GM12874 (cell line): ENCODE measurements at regions not wholly inside any gene's neighbourhood (a gene's known extent, or its start where the extent isn't known, plus 50 kb on each side); places are given as distances from the start of the nearest gene placed in this dataset.

Experiments
- TF ChIP-seq, protein P1 (sequence below): IDR thresholded peaks from 2 replicates; pipeline ENCODE4 v1.5.1; 2011; ENCODE audit warnings: low read depth, mild to moderate bottlenecking, control low read depth, low read length, moderate library complexity; ENCODE audit not compliant: insufficient read depth

DNA sequence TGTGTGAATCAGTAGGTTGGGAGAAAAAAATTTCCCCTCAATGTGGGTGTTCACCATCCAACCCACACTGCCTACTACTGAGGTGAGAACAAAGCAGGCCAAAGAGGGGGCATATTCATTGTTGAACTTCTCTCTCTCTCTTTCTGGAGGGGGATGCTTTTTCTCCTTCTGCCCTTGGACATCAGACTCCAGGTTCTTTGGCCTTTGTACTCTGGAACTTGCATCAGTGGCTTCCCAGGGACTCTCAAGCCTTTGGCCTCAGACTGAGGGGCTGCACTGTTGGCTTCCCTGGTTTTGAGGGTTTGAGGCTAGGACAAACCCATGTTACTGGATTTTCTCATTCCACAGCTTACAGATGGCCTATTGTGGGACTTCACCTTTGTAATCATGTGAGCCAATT is 417.2 kb downstream of the ELAVL2 start:
- TF ChIP-seq, protein P1, sequence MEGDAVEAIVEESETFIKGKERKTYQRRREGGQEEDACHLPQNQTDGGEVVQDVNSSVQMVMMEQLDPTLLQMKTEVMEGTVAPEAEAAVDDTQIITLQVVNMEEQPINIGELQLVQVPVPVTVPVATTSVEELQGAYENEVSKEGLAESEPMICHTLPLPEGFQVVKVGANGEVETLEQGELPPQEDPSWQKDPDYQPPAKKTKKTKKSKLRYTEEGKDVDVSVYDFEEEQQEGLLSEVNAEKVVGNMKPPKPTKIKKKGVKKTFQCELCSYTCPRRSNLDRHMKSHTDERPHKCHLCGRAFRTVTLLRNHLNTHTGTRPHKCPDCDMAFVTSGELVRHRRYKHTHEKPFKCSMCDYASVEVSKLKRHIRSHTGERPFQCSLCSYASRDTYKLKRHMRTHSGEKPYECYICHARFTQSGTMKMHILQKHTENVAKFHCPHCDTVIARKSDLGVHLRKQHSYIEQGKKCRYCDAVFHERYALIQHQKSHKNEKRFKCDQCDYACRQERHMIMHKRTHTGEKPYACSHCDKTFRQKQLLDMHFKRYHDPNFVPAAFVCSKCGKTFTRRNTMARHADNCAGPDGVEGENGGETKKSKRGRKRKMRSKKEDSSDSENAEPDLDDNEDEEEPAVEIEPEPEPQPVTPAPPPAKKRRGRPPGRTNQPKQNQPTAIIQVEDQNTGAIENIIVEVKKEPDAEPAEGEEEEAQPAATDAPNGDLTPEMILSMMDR: no peak

DNA sequence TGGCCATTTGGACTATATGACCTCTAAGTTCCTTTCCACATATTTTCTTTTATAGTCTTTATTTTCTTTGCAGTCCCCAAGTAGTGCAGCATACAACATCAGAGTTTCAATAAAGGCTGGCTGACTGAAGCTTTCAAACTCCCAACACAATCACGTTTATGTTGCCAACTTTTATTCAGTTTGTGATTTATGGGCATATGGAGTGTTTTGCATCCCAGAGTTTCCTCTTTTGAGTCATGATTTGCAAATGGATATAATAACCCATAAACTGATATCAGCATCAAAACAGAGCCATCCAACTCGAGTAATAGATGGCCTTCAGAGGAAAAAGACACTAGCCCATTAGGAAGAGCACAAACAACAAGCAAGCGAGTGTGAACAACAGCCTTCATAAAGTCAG is 414.0 kb downstream of the ELAVL2 start:
- TF ChIP-seq, protein P1: no peak

DNA sequence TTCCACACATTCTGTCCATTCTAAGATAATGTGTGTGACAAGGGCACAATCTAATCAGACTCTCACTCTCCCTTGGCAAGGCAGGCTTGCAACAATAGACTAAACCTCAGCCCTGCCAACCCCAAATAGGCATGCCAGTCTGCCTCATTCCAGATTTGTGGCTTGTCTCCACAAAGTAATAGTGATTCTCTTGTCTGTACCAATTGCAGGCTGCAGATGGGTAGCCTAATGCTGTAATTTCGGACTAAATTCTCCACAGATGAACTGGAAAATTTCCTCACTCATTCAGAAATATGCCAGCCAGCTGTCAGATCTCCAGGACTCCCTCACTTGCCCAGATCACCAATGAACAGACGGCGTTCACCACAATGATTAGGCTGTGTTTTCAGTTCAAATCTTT is 413.6 kb downstream of the ELAVL2 start:
- TF ChIP-seq, protein P1: no peak

DNA sequence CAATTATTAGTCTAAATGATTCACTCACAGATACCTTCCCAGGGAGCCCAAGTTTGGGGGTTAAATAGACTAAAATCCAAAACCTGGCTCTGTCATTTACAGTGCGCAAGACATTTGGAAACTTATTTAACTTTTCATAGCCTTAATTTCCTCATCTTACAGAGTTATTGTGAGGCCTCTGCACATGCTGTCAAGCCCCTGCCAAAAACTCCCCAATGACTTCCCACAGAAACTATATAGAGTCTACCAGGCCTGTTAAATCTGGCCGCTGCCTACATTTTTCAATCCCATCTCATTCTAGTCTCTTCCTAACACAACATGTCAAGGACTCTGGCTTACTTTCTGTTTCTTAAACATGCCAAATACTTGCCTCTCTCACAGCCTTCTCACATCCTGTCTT is 412.5 kb downstream of the ELAVL2 start:
- TF ChIP-seq, protein P1: no peak

DNA sequence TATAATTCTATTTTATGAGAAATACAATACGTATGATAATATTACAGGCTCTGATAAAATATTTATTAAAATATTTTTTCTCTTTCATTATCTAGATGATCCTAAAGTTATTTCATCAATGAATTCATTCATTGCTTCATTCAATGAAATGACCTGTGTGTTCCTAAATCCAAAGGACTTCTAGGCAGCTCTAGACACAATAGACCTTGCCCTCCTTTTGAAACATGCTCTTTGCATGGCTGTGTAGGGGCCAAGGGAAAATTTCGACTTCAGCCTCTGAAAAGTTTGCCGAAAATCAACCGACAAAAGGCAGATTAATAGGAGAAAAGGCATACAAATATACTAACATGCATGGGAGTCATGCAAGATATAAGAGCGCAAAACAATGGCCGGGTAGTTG is 402.0 kb downstream of the ELAVL2 start:
- TF ChIP-seq, protein P1: no peak

DNA sequence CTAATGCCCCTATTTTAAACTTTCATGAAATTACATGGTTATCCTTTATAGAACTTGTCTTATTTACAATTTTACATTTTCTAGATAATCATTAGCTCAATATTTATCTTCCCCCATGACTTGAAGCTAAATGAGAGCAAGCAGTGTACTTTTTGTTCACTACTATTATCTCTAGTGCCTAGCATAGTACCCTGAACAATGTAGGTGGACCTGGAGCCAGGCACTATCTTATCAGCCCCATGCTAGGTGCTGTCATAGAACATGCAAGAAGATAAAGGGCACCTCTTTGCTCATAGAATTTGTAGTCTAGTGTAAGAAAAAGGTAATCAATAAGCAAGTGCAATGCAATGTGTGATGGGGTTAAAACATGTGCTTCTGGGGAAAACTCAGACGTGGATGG is 399.9 kb downstream of the ELAVL2 start:
- TF ChIP-seq, protein P1: no peak

DNA sequence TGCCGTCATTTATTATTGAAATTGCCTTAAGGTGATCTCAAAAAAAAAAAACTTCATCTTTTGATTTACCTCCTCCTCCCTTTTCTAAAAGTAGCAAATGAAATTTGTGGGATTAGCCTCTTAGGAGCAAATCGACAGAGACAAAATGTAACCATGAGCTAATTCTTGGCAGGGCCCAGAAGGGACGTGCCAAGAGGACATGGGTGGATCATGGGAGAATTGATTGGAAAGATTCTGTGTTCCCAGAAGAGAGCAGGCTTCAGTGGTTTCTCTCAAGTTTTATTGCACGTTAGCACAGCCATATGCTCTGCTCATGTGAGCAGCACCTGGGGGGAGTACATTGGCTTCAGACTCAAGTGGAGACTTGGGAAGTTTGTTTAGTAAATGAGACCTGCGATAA is 394.6 kb downstream of the ELAVL2 start:
- TF ChIP-seq, protein P1: no peak

DNA sequence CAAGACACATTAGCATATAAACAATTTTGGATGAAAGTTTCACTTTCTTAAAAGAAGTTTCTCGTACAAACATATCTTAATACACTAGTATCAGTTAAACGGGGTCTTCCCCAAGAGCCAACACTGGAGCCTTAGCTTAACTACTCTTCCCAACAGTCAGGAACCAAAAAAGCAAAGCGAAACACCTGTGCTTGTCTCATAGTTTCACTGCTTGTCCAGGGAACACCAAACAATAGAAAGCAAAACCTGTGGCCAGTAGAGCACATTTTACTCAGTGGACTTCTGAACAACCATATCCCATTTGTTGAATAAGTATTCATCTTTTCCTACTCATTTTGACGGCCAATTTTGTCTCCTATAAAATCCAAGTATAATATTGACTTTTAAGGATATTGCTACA is 391.4 kb downstream of the ELAVL2 start:
- TF ChIP-seq, protein P1: no peak
